GM19324 (cell line): ENCODE measurements at regions not wholly inside any gene's neighbourhood (a gene's known extent, or its start where the extent isn't known, plus 50 kb on each side); places are given as distances from the start of the nearest gene placed in this dataset.
"Not testable (repeated sequence)": the region's sequence is repeated elsewhere in the genome, so short reads cannot be mapped to it uniquely, and the experiment has no call there.

Experiments
- ATAC-seq: cut with Tn5 transposase; IDR thresholded peaks from one replicate; pipeline ENCODE4 v1.9.1; 2021; ENCODE audit warnings: mild to moderate bottlenecking, moderate library complexity; ENCODE audit not compliant: unreplicated experiment, low FRiP score

GRCh38 chr12:115380546-115381120, 696.7 kb upstream of the TBX3 start:
- no peak for ATAC-seq

GRCh38 chr12:115378291-115378690, 694.3 kb upstream of the TBX3 start:
- no peak for ATAC-seq

- ATAC-seq = no peak
These were observed 693.8 kb upstream of the TBX3 start for GRCh38 chr12:115377779-115378178.

GRCh38 chr12:115377230-115377629, 693.3 kb upstream of the TBX3 start:
- no peak for ATAC-seq

GRCh38 chr12:115375186-115375991, 691.4 kb upstream of the TBX3 start:
- ATAC-seq = peak; percentile 71

GRCh38 chr12:115374480-115375185, 690.7 kb upstream of the TBX3 start:
- no peak for ATAC-seq

- ATAC-seq = no peak
These were observed 687.7 kb upstream of the TBX3 start for GRCh38 chr12:115371711-115372110.

- no peak for ATAC-seq
These were observed 686.7 kb upstream of the TBX3 start for GRCh38 chr12:115370650-115371049.

- ATAC-seq = no peak
These were observed 686.2 kb upstream of the TBX3 start for GRCh38 chr12:115370207-115370606.

GRCh38 chr12:115366277-115366676, 682.3 kb upstream of the TBX3 start:
- ATAC-seq = not testable (repeated sequence)

GRCh38 chr12:115365765-115366164, 681.8 kb upstream of the TBX3 start:
- not testable (repeated sequence) for ATAC-seq

GRCh38 chr12:115364921-115365320, 680.9 kb upstream of the TBX3 start:
- ATAC-seq = no peak

GRCh38 chr12:115362339-115362976, 678.5 kb upstream of the TBX3 start:
- ATAC-seq = no peak

GRCh38 chr12:115357681-115358080, 673.7 kb upstream of the TBX3 start:
- ATAC-seq = no peak

GRCh38 chr12:115355301-115355700, 671.3 kb upstream of the TBX3 start:
- ATAC-seq = no peak

GRCh38 chr12:115354007-115354890, 670.3 kb upstream of the TBX3 start:
- ATAC-seq = no peak

GRCh38 chr12:115353467-115353866, 669.5 kb upstream of the TBX3 start:
- no peak for ATAC-seq

GRCh38 chr12:115351514-115352077, 667.6 kb upstream of the TBX3 start:
- ATAC-seq = no peak

GRCh38 chr12:115349711-115350110, 665.7 kb upstream of the TBX3 start:
- ATAC-seq = no peak

- ATAC-seq = no peak
These were observed 664.3 kb upstream of the TBX3 start for GRCh38 chr12:115348301-115348700.
